ENCODE measurements at regions not wholly inside any gene's neighbourhood (a gene's known extent, or its start where the extent isn't known, plus 50 kb on each side); places are given as distances from the start of the nearest gene placed in this dataset.

DNA sequence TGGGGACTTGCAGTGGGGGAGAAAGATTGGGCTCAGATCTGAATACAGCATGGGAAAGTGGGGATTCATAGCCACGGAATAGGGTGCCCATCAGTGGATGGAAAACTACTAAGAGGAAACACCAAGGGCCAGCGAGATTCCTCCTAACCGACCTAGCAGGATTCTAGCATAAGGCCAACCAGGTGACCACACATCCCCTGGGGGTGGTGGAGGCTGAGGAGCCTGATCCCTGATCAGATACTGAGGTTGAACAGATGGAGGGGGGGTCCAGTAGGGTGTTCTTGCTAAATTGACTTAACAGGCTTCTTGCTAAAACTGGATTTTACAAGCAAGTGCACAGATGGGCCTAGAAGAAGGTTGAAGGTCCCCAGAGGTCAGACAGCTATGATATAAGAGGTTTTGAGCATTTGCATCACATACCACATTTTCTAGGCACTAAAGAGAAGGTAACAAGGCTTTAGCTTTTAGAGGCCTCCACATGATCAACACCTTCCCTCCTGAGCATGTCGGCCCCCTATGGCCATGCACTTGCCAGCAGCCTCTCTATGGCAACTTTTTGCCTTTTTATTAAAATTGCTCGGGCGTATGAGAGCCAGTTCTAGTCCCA is 69.1 kb upstream of the PUDP start:
- DNase-seq = no peak

DNA sequence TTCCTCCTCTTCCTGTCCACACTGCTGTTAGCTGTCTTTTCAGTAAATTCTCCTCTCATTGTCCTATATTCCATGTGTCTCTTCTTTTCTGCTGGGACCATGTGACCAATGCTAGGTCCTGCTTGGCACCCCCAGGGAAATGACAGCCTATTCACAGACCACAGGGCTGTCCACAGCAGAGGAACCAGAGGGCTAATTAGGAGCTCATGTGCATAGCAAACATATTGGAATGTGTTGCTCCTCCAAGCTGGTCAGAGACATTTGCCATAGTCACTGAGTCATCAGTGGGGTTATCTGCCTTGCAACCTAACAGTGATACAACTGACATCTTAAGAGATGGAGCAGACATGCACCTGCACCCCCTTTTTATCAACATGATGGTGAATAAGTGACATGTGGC is 67.9 kb upstream of the PUDP start:
- DNase-seq = no peak

DNA sequence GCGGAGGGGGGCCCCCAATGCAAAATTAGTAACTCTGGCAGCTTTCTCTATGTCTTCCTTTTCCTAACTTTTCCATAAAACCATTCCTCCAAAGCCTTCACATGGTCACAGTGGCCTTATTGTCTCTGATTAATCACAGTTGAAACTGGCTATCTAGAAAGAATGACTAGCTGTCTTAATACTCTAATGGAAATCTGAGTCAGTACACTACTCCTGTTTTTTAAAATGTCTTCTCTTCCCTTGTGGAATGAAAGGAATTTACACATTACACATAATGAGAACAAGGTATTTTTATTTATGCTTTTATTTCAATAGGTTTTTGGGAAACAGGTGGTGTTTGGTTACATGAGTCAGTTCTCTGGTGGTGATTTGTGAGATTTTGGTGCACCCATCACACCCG is 66.3 kb upstream of the PUDP start:
- no peak for DNase-seq

DNA sequence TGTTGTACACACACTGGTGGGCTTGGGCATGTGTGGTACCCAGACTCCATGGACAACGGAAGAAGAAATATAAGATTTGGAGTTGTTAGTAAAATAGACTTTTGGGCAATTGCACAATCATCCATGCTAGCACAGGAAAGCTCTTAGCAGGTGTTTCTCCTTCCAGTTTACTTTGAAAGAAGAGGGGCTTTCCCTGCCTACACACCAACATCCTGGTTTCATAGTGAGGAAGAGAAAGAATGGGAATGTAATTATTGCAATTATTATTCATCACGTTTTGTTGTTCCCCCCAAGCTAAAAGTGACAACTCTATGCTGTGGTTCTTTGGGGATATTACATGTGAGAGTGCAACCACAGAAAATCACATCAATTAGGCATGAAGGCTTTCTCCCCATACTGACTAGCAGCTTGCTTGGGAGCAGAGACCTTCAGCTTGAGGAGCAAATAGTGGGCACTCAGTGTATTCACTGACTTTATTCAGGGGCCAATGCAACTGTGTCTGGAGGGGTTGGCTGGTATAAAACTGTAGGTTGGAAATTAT is 57.2 kb upstream of the PUDP start:
- no peak for DNase-seq

DNA sequence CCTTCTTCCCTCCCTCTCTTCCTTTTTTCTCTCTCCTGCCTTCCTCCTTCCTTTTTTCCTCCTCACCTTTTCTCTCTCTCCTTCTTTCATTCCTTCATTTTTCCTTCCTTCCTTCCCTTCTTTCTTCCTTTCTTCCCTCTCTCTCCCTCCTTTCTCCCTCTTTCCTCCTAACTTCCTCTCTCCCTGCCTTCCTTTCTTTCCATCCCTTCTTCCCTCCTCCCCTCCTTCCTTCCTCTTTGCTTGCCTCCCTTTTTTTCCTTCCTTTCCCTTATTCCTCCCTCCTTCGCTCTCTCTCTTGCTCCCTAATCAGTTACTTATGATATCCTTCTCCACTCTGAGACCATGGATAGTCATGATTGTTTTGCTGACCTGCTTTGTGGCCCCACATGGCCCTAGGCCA is 56.7 kb upstream of the PUDP start:
- no peak for DNase-seq

DNA sequence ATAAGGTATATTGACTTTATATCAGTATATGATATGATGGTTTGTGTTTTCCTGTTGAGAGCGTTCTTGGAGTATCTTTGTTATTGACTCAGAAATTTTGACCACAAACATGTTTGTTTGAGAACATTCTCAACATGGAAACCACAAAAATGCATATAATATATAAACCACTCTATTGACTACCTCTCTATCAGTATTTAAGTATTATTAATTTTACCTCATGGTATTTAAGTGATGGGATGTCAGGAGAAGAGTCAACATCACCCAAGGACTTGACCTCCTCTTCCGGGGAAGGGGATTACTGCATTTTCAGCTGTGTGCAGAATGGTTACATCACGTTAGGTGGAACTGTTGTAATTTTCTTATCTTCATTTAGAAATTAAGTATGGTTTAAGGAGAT is 54.3 kb upstream of the PUDP start:
- DNase-seq = no peak

DNA sequence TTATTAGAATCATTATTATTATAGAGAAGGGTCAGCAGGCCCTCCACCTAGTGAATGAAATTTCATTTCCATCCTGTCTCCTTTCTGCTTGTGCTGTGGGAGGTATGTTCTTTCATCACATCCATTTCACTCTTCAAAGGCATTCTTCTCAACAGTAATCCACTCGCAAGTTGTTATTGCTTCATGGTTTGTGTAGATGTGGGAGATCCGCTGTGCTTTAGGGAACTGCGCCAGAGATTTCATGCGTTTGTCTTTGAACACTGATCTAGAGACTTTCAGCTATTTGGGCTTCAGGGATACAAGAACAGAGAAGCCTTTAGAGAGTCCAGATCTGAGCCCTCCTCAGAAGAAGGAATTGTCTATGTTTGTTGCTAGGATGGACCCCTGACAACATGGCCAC is 53.5 kb upstream of the PUDP start:
- DNase-seq = no peak

DNA sequence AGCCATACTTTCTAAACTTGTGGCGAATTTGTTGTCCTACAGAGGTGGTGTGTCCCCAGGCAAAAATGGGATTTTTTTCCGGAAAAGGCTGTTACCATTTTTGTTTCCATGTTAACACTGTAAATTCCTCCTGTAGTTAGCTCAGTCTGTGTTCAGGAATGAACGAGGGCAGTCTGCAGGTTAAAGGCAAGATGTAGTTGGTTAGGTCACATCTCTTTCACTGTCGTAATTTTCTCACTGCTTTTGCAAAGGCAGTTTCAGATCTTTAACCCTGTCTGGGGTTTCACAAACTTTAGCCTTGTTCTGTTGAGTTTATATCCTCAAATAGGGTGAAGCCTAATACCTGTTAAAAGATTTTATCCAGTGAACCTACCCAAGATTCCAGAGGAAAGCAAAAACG is 50.5 kb upstream of the PUDP start:
- no peak for DNase-seq
